WTC11 (cell line): ENCODE measurements at regions not wholly inside any gene's neighbourhood (a gene's known extent, or its start where the extent isn't known, plus 50 kb on each side); places are given as distances from the start of the nearest gene placed in this dataset.

Source experiments
- ATAC-seq: fragments of 200-7000 bp; cut with Tn5 transposase; 2 replicates; pipeline ENCODE4 v1.10.0; 2021; ENCODE audit warnings: mild to moderate bottlenecking, moderate library complexity
- CTCF ChIA-PET: fragments of 300-600 bp; sonication (Branson Sonifier 250); formaldehyde crosslinking; loops from one replicate; lab custom pipeline; 2021; ENCODE audit warnings: antibody characterized with exemption; lab: Charles Lee
- POLR2A ChIA-PET: fragments of 350-600 bp; sonication (Branson Sonifier 250); formaldehyde crosslinking; loops from one replicate; lab custom pipeline; 2021; ENCODE audit warnings: antibody characterized with exemption; lab: Charles Lee
- DNase-seq: peaks from one replicate; pipeline ENCODE4 v3.0.0; 2021; ENCODE audit warnings: low spot score
- H3K27ac Mint-ChIP-seq: 2 replicates; pipeline ENCODE4 v1.8.0; 2021; ENCODE audit warnings: mixed read lengths
- H3K27me3 Mint-ChIP-seq: 2 replicates; pipeline ENCODE4 v1.8.0; 2021; ENCODE audit warnings: low read depth, mild to moderate bottlenecking, moderate library complexity, mixed read lengths
- H3K36me3 Mint-ChIP-seq: 2 replicates; pipeline ENCODE4 v1.8.0; 2021; ENCODE audit warnings: mixed read lengths
- H3K4me1 Mint-ChIP-seq: 2 replicates; pipeline ENCODE4 v1.8.0; 2022; ENCODE audit warnings: mixed read lengths
- H3K4me3 Mint-ChIP-seq: 2 replicates; pipeline ENCODE4 v1.8.0; 2021; ENCODE audit warnings: mild to moderate bottlenecking, moderate library complexity, mixed read lengths
- H3K9me3 Mint-ChIP-seq: 2 replicates; pipeline ENCODE4 v1.8.0; 2021; ENCODE audit warnings: mixed read lengths
- CBFB ChIP-seq: sonication (generic); formaldehyde crosslinking; IDR thresholded peaks from 2 replicates; pipeline ENCODE4 v1.8.1; 2022; ENCODE audit warnings: mild to moderate bottlenecking, low read depth, missing genetic modification reagents
- CREB1 ChIP-seq: sonication (generic); formaldehyde crosslinking; IDR thresholded peaks from 2 replicates; pipeline ENCODE4 v1.8.0; 2023; ENCODE audit warnings: mild to moderate bottlenecking, missing genetic modification reagents
- CREM ChIP-seq: sonication (generic); formaldehyde crosslinking; IDR thresholded peaks from 2 replicates; pipeline ENCODE4 v1.8.1; 2022; ENCODE audit warnings: mild to moderate bottlenecking, missing genetic modification reagents, moderate library complexity
- GRHL2 ChIP-seq: fragments of 250-450 bp; sonication (Bioruptor Pico); IDR thresholded peaks from 2 replicates; pipeline ENCODE4 v1.8.0; 2022; ENCODE audit warnings: mild to moderate bottlenecking, moderate library complexity; ENCODE audit not compliant: insufficient replicate concordance, severe bottlenecking
- IRF2 ChIP-seq: sonication (generic); formaldehyde crosslinking; IDR thresholded peaks from 2 replicates; pipeline ENCODE4 v1.8.0; 2022; ENCODE audit warnings: low read depth, missing genetic modification reagents, borderline replicate concordance
- JAZF1 ChIP-seq: fragments of 250-450 bp; sonication (Bioruptor Pico); IDR thresholded peaks from 2 replicates; pipeline ENCODE4 v1.9.0; 2021; ENCODE audit warnings: moderate library complexity, mild to moderate bottlenecking, inconsistent platforms
- MXD4 ChIP-seq: fragments of 250-450 bp; sonication (Bioruptor Pico); IDR thresholded peaks from 2 replicates; pipeline ENCODE4 v1.8.0; 2021; ENCODE audit warnings: mild to moderate bottlenecking, moderate library complexity, borderline replicate concordance
- NFE2L1 ChIP-seq: sonication (generic); formaldehyde crosslinking; IDR thresholded peaks from 2 replicates; pipeline ENCODE4 v1.8.1; 2023; ENCODE audit warnings: missing genetic modification reagents
- NFYB ChIP-seq: sonication (generic); formaldehyde crosslinking; conservative IDR thresholded peaks from 2 replicates; pipeline ENCODE4 v1.8.0; 2022; ENCODE audit warnings: low read depth, missing genetic modification reagents
- OVOL2 ChIP-seq: fragments of 250-450 bp; sonication (Bioruptor Pico); IDR thresholded peaks from 2 replicates; pipeline ENCODE4 v1.9.0; 2021; ENCODE audit warnings: mild to moderate bottlenecking, borderline replicate concordance
- RORB ChIP-seq: fragments of 250-450 bp; sonication (Bioruptor Pico); IDR thresholded peaks from 2 replicates; pipeline ENCODE4 v1.9.0; 2021; ENCODE audit warnings: mild to moderate bottlenecking
- TP53 ChIP-seq: sonication (generic); formaldehyde crosslinking; IDR thresholded peaks from 2 replicates; pipeline ENCODE4 v1.8.1; 2023; ENCODE audit warnings: mild to moderate bottlenecking, missing genetic modification reagents
- ZBTB21 ChIP-seq: sonication (generic); formaldehyde crosslinking; IDR thresholded peaks from 2 replicates; pipeline ENCODE4 v1.8.1; 2023; ENCODE audit warnings: mild to moderate bottlenecking, missing genetic modification reagents, borderline replicate concordance
- ZNF121 ChIP-seq: sonication (generic); formaldehyde crosslinking; IDR thresholded peaks from 2 replicates; pipeline ENCODE4 v1.8.0; 2023; ENCODE audit warnings: missing genetic modification reagents
- ZNF138 ChIP-seq: sonication (generic); formaldehyde crosslinking; conservative IDR thresholded peaks from 2 replicates; pipeline ENCODE4 v1.8.1; 2022; ENCODE audit warnings: mild to moderate bottlenecking, moderate library complexity, missing genetic modification reagents
- ZNF219 ChIP-seq: sonication (generic); formaldehyde crosslinking; IDR thresholded peaks from 2 replicates; pipeline ENCODE4 v1.8.0; 2023; ENCODE audit warnings: missing genetic modification reagents, mild to moderate bottlenecking, borderline replicate concordance
- ZNF396 ChIP-seq: fragments of 250-450 bp; sonication (Bioruptor Pico); IDR thresholded peaks from 2 replicates; pipeline ENCODE4 v1.8.0; 2021; ENCODE audit warnings: mild to moderate bottlenecking, moderate library complexity, borderline replicate concordance
- ZNF423 ChIP-seq: fragments of 250-450 bp; sonication (Bioruptor Pico); IDR thresholded peaks from 2 replicates; pipeline ENCODE4 v2.1.2; 2022; ENCODE audit warnings: mild to moderate bottlenecking, moderate library complexity
- TF ChIP-seq, protein P1 (sequence below): sonication (generic); formaldehyde crosslinking; IDR thresholded peaks from 2 replicates; pipeline ENCODE4 v1.8.0; 2022; ENCODE audit warnings: mild to moderate bottlenecking, missing genetic modification reagents
- TF ChIP-seq, protein P2 (sequence below): fragments of 200-600 bp; IDR thresholded peaks from 2 replicates; pipeline ENCODE4 v1.8.0; 2022; ENCODE audit warnings: antibody characterized with exemption
- TF ChIP-seq, protein P3 (sequence below): sonication (generic); formaldehyde crosslinking; IDR thresholded peaks from 2 replicates; pipeline ENCODE4 v1.8.0; 2022; ENCODE audit warnings: mild to moderate bottlenecking, missing genetic modification reagents
- TF ChIP-seq, protein P4 (sequence below): sonication (generic); formaldehyde crosslinking; IDR thresholded peaks from 2 replicates; pipeline ENCODE4 v1.8.1; 2022; ENCODE audit warnings: mild to moderate bottlenecking, missing genetic modification reagents, moderate library complexity, borderline replicate concordance
- TF ChIP-seq, protein P5 (sequence below): sonication (generic); formaldehyde crosslinking; IDR thresholded peaks from 2 replicates; pipeline ENCODE4 v1.8.1; 2022; ENCODE audit warnings: mild to moderate bottlenecking, moderate library complexity, missing genetic modification reagents
- TF ChIP-seq, protein P6 (sequence below): sonication (generic); formaldehyde crosslinking; IDR thresholded peaks from 2 replicates; pipeline ENCODE4 v1.8.1; 2022; ENCODE audit warnings: low read depth, mild to moderate bottlenecking, moderate library complexity, missing genetic modification reagents, borderline replicate concordance
- TF ChIP-seq, protein P7 (sequence below): sonication (generic); formaldehyde crosslinking; IDR thresholded peaks from 2 replicates; pipeline ENCODE4 v1.8.0; 2023; ENCODE audit warnings: mild to moderate bottlenecking, missing genetic modification reagents
- TF ChIP-seq, protein P8 (sequence below): sonication (generic); formaldehyde crosslinking; conservative IDR thresholded peaks from 2 replicates; pipeline ENCODE4 v1.8.1; 2022; ENCODE audit warnings: mild to moderate bottlenecking, missing genetic modification reagents

DNA sequence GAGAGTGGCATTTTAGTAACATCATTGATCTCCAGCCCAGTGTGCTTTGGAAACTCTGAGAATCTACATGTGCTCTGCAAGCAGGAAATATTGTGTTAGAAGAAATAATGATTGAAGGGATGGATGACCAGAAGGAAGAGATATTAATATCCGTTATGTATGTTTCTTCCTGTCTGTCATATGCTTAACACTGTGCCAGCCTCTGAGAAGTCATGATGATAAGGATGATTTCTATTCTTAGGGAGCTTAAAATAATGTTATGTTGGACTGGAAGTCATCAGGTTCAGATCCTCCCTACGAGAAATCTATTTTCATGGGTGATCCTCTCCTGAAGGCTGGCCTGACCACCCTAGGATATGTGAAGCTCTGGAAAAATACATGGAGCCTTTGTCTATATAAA is 192.4 kb upstream of the GORAB start:
- no peak overlapping the region for H3K27ac Mint-ChIP-seq
- H3K36me3 Mint-ChIP-seq: no peaks in the 10 kb centered on the region
- no peaks in the 10 kb centered on the region for H3K4me1 Mint-ChIP-seq
- ATAC-seq (no peak), DNase-seq (no peak)
- no peak for TF ChIP-seq CREM (CRISPR knock-in tag)
- TF ChIP-seq, protein P1, sequence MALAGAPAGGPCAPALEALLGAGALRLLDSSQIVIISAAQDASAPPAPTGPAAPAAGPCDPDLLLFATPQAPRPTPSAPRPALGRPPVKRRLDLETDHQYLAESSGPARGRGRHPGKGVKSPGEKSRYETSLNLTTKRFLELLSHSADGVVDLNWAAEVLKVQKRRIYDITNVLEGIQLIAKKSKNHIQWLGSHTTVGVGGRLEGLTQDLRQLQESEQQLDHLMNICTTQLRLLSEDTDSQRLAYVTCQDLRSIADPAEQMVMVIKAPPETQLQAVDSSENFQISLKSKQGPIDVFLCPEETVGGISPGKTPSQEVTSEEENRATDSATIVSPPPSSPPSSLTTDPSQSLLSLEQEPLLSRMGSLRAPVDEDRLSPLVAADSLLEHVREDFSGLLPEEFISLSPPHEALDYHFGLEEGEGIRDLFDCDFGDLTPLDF (CRISPR knock-in tag): no peak
- no peak for TF ChIP-seq ZNF423 (CRISPR knock-in tag)
- TF ChIP-seq, protein P2, sequence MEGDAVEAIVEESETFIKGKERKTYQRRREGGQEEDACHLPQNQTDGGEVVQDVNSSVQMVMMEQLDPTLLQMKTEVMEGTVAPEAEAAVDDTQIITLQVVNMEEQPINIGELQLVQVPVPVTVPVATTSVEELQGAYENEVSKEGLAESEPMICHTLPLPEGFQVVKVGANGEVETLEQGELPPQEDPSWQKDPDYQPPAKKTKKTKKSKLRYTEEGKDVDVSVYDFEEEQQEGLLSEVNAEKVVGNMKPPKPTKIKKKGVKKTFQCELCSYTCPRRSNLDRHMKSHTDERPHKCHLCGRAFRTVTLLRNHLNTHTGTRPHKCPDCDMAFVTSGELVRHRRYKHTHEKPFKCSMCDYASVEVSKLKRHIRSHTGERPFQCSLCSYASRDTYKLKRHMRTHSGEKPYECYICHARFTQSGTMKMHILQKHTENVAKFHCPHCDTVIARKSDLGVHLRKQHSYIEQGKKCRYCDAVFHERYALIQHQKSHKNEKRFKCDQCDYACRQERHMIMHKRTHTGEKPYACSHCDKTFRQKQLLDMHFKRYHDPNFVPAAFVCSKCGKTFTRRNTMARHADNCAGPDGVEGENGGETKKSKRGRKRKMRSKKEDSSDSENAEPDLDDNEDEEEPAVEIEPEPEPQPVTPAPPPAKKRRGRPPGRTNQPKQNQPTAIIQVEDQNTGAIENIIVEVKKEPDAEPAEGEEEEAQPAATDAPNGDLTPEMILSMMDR: no peak
- TF ChIP-seq, protein P3, sequence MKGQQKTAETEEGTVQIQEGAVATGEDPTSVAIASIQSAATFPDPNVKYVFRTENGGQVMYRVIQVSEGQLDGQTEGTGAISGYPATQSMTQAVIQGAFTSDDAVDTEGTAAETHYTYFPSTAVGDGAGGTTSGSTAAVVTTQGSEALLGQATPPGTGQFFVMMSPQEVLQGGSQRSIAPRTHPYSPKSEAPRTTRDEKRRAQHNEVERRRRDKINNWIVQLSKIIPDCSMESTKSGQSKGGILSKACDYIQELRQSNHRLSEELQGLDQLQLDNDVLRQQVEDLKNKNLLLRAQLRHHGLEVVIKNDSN (CRISPR knock-in tag): no peak
- TF ChIP-seq, protein P4, sequence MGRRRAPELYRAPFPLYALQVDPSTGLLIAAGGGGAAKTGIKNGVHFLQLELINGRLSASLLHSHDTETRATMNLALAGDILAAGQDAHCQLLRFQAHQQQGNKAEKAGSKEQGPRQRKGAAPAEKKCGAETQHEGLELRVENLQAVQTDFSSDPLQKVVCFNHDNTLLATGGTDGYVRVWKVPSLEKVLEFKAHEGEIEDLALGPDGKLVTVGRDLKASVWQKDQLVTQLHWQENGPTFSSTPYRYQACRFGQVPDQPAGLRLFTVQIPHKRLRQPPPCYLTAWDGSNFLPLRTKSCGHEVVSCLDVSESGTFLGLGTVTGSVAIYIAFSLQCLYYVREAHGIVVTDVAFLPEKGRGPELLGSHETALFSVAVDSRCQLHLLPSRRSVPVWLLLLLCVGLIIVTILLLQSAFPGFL: no peak
- TF ChIP-seq CREB1: no peak
- no peak for TF ChIP-seq IRF2 (CRISPR knock-in tag)
- no peak for TF ChIP-seq NFE2L1 (CRISPR knock-in tag)
- no peak for TF ChIP-seq ZNF219 (CRISPR knock-in tag)
- TF ChIP-seq GRHL2 (CRISPR knock-in tag): no peak
- no peak for TF ChIP-seq CBFB (CRISPR knock-in tag)
- no peak for TF ChIP-seq TP53 (CRISPR knock-in tag)
- no peak for TF ChIP-seq OVOL2
- TF ChIP-seq RORB (CRISPR knock-in tag): no peak
- TF ChIP-seq, protein P5, sequence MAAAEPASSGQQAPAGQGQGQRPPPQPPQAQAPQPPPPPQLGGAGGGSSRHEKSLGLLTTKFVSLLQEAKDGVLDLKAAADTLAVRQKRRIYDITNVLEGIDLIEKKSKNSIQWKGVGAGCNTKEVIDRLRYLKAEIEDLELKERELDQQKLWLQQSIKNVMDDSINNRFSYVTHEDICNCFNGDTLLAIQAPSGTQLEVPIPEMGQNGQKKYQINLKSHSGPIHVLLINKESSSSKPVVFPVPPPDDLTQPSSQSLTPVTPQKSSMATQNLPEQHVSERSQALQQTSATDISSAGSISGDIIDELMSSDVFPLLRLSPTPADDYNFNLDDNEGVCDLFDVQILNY (CRISPR knock-in tag): no peak
- TF ChIP-seq, protein P6, sequence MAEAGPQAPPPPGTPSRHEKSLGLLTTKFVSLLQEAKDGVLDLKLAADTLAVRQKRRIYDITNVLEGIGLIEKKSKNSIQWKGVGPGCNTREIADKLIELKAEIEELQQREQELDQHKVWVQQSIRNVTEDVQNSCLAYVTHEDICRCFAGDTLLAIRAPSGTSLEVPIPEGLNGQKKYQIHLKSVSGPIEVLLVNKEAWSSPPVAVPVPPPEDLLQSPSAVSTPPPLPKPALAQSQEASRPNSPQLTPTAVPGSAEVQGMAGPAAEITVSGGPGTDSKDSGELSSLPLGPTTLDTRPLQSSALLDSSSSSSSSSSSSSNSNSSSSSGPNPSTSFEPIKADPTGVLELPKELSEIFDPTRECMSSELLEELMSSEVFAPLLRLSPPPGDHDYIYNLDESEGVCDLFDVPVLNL (CRISPR knock-in tag): no peak
- TF ChIP-seq ZNF396 (CRISPR knock-in tag): no peak
- TF ChIP-seq JAZF1 (CRISPR knock-in tag): no peak
- no peak for TF ChIP-seq ZBTB21 (CRISPR knock-in tag)
- no peak overlapping the region for H3K4me3 Mint-ChIP-seq
- CTCF ChIA-PET: no interaction called here
- no peaks in the 10 kb centered on the region for H3K9me3 Mint-ChIP-seq
- no peaks in the 10 kb centered on the region for H3K27me3 Mint-ChIP-seq
- POLR2A ChIA-PET: no interaction called here

DNA sequence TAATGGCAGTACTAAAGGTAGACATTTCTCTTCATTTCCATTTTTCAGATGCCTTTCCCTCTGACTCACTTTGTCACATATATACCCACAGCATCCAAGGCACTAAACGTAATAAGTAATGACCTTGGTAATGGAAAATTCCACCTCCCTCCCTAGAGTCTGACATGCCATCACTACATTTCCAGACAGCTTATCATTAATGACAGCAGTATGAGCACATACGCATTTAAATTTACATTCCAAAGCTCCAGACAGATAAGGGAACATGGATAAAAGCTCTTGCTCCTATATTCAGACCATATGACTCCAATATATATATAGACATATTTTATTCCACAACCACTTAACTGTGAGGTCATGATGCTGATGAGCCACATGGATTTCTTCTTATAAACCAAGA is 191.7 kb upstream of the GORAB start:
- Mint-ChIP-seq H3K4me3 (no peak overlapping the region), H3K27me3 (no peaks in the 10 kb centered on the region), H3K4me1 (no peaks in the 10 kb centered on the region), H3K36me3 (no peaks in the 10 kb centered on the region), H3K27ac (no peak overlapping the region), H3K9me3 (no peaks in the 10 kb centered on the region)
- ChIA-PET CTCF (no interaction called here), POLR2A (no interaction called here)
- no peak for DNase-seq
- no peak for ATAC-seq
- TF ChIP-seq ZNF423 (CRISPR knock-in tag) (no peak), MXD4 (CRISPR knock-in tag) (no peak), ZNF219 (CRISPR knock-in tag) (no peak), ZNF138 (CRISPR knock-in tag) (no peak), ZNF121 (no peak), NFYB (CRISPR knock-in tag) (no peak), TP53 (CRISPR knock-in tag) (no peak), GRHL2 (CRISPR knock-in tag) (no peak)
- TF ChIP-seq, protein P7, sequence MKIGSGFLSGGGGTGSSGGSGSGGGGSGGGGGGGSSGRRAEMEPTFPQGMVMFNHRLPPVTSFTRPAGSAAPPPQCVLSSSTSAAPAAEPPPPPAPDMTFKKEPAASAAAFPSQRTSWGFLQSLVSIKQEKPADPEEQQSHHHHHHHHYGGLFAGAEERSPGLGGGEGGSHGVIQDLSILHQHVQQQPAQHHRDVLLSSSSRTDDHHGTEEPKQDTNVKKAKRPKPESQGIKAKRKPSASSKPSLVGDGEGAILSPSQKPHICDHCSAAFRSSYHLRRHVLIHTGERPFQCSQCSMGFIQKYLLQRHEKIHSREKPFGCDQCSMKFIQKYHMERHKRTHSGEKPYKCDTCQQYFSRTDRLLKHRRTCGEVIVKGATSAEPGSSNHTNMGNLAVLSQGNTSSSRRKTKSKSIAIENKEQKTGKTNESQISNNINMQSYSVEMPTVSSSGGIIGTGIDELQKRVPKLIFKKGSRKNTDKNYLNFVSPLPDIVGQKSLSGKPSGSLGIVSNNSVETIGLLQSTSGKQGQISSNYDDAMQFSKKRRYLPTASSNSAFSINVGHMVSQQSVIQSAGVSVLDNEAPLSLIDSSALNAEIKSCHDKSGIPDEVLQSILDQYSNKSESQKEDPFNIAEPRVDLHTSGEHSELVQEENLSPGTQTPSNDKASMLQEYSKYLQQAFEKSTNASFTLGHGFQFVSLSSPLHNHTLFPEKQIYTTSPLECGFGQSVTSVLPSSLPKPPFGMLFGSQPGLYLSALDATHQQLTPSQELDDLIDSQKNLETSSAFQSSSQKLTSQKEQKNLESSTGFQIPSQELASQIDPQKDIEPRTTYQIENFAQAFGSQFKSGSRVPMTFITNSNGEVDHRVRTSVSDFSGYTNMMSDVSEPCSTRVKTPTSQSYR (CRISPR knock-in tag): no peak
- TF ChIP-seq, protein P8, sequence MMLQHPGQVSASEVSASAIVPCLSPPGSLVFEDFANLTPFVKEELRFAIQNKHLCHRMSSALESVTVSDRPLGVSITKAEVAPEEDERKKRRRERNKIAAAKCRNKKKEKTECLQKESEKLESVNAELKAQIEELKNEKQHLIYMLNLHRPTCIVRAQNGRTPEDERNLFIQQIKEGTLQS (CRISPR knock-in tag): no peak
